ENCODE measurements at regions not wholly inside any gene's neighbourhood (a gene's known extent, or its start where the extent isn't known, plus 50 kb on each side); places are given as distances from the start of the nearest gene placed in this dataset.

- in situ Hi-C loops (cut with MboI; ENCODE audit: low sequenced_read_pairs) = loop anchor here (25.0 kb wide), 1 partner anchor 219 kb away; no protein-coding TSS in a partner anchor
- no peak overlapping the region for H2BK15ac ChIP-seq (ENCODE audit: low read depth, low read length)
- H3K4ac ChIP-seq (ENCODE audit: low read depth, low read length) = no peak overlapping the region
- ATAC-seq (ENCODE audit: low read depth) = no peak
- H3K79me1 ChIP-seq (ENCODE audit: low read depth in 1 of 2, low read length in 2 of 2) = no peaks in the 10 kb centered on the region
- H3K23ac ChIP-seq (ENCODE audit: low read depth, low read length) = no peak overlapping the region
- H3K4me1 ChIP-seq (ENCODE audit: control insufficient read depth, insufficient read depth, low read length) = no peaks in the 10 kb centered on the region
- H3K27me3 ChIP-seq (ENCODE audit: control insufficient read depth, insufficient read depth, low read length) = peaks cover 4% of the 10 kb centered on the region; the same call in 1 of the 2 replicates
- H3K14ac ChIP-seq (replicated peaks; ENCODE audit: low read depth, low read length) = no peak overlapping the region
- H3K9ac ChIP-seq (ENCODE audit: low read depth, low read length) = no peak overlapping the region
- no peak overlapping the region for H2BK120ac ChIP-seq (ENCODE audit: low read depth, low read length)
- no peak for DNase-seq
- no peaks in the 10 kb centered on the region for H3K9me1 ChIP-seq (ENCODE audit: insufficient read depth, low read length)
- H4K20me1 ChIP-seq (ENCODE audit: insufficient read depth, low read length) = no peaks in the 10 kb centered on the region
- H3K9me3 ChIP-seq (ENCODE audit: control insufficient read depth, insufficient read depth, low read length) = peaks cover 3% of the 10 kb centered on the region; the same call in 1 of the 2 replicates
- H2BK20ac ChIP-seq (ENCODE audit: low read depth, low read length) = no peak overlapping the region
- no peak overlapping the region for H3K18ac ChIP-seq (ENCODE audit: low read depth, low read length)
- no peaks in the 10 kb centered on the region for H3K36me3 ChIP-seq (ENCODE audit: control insufficient read depth, insufficient read depth, low read length)
- ChIA-PET POLR2A (ENCODE audit: unreplicated experiment) (no interaction called here), CTCF (no interaction called here)
- H3K56ac ChIP-seq (ENCODE audit: extremely low read depth, insufficient read depth, low read length) = no peak overlapping the region
- no peak overlapping the region for H4K8ac ChIP-seq (ENCODE audit: low read depth in 2 of 2, low read length in 2 of 2)
- no peak overlapping the region for H2AK5ac ChIP-seq (ENCODE audit: low read depth, low read length)
- no peak overlapping the region for H4K5ac ChIP-seq (ENCODE audit: low read depth, low read length)
- TF ChIP-seq, protein P1, sequence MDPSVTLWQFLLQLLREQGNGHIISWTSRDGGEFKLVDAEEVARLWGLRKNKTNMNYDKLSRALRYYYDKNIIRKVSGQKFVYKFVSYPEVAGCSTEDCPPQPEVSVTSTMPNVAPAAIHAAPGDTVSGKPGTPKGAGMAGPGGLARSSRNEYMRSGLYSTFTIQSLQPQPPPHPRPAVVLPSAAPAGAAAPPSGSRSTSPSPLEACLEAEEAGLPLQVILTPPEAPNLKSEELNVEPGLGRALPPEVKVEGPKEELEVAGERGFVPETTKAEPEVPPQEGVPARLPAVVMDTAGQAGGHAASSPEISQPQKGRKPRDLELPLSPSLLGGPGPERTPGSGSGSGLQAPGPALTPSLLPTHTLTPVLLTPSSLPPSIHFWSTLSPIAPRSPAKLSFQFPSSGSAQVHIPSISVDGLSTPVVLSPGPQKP (IDR thresholded peaks at IDR 0.05; ENCODE audit: borderline replicate concordance, low read depth, low read length) = no peak
- TF ChIP-seq MAFK (IDR thresholded peaks at IDR 0.05; ENCODE audit: low read depth, low read length) (no peak), SMC3 (IDR thresholded peaks at IDR 0.05; ENCODE audit: low read depth, low read length) (no peak), MXI1 (IDR thresholded peaks at IDR 0.05; ENCODE audit: borderline replicate concordance, low read depth, low read length) (no peak), NFE2L2 (IDR thresholded peaks at IDR 0.05; ENCODE audit: low read depth, low read length) (no peak), USF2 (IDR thresholded peaks at IDR 0.05; ENCODE audit: low read depth, low read length) (no peak)
- TF ChIP-seq, protein P2, sequence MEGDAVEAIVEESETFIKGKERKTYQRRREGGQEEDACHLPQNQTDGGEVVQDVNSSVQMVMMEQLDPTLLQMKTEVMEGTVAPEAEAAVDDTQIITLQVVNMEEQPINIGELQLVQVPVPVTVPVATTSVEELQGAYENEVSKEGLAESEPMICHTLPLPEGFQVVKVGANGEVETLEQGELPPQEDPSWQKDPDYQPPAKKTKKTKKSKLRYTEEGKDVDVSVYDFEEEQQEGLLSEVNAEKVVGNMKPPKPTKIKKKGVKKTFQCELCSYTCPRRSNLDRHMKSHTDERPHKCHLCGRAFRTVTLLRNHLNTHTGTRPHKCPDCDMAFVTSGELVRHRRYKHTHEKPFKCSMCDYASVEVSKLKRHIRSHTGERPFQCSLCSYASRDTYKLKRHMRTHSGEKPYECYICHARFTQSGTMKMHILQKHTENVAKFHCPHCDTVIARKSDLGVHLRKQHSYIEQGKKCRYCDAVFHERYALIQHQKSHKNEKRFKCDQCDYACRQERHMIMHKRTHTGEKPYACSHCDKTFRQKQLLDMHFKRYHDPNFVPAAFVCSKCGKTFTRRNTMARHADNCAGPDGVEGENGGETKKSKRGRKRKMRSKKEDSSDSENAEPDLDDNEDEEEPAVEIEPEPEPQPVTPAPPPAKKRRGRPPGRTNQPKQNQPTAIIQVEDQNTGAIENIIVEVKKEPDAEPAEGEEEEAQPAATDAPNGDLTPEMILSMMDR (conservative IDR thresholded peaks at IDR 0.05; ENCODE audit: low read depth, low read length) = no peak
- no TSS peak for BruUV-seq (replicated peaks)
- 88% methylated on average over 5 of the region's 6 CpGs; no CpG with 5 or more reads in 1 of the 2 experiments for WGBS, 2 experiments (ENCODE audit: extremely low coverage in 2 of 2, insufficient read length in 1 of 2)
- no peak overlapping the region for H2AK9ac ChIP-seq (replicated peaks; ENCODE audit: low read depth, low read length, poor library complexity)
- intact Hi-C loops (cut with micrococcal nuclease) = no loop called here
- no peak overlapping the region for H2BK5ac ChIP-seq (ENCODE audit: low read depth, low read length, poor library complexity, severe bottlenecking)
- no peak overlapping the region for H3K27ac ChIP-seq (ENCODE audit: insufficient read depth, low read length)
- H3K4me2 ChIP-seq (ENCODE audit: low read depth, low read length) = no peak overlapping the region
- dilution Hi-C loops (cut with HindIII; ENCODE audit: low sequenced_read_pairs, unreplicated experiment) = loop anchor here (25.0 kb wide), 1 partner anchor 119 kb away; no protein-coding TSS in a partner anchor
- H3K4me3 ChIP-seq (ENCODE audit: insufficient read depth, low read depth, low read length) = no peak overlapping the region
- H2AFZ ChIP-seq (replicated peaks; ENCODE audit: low read length, poor library complexity) = no peak overlapping the region
- no peak overlapping the region for H4K91ac ChIP-seq (ENCODE audit: insufficient read depth, low read depth, low read length)
These were observed 60.8 kb upstream of the GOLIM4 start for GRCh38 chr3:168156479-168156878.
